Calu3 (cell line): ENCODE measurements at regions not wholly inside any gene's neighbourhood (a gene's known extent, or its start where the extent isn't known, plus 50 kb on each side); places are given as distances from the start of the nearest gene placed in this dataset.

ENCODE experiments used
- BruUV-seq: library from RNA; stranded (reverse); fragments of 400-500 nt; replicated peaks from 2 replicates; lab custom pipeline; 2021; lab: Mats Ljungman, UMichigan
- CTCF ChIA-PET: fragments of 300-600 bp; sonication (Branson Sonifier 250); formaldehyde crosslinking; loops from one replicate; lab custom pipeline; 2022; ENCODE audit warnings: antibody characterized with exemption; lab: Charles Lee
- DNase-seq: peaks from one replicate; pipeline ENCODE4 v3.0.0; 2022
- H3K27ac Mint-ChIP-seq: one replicate; pipeline ENCODE4 v1.8.0; 2022; ENCODE audit warnings: mixed read lengths; ENCODE audit not compliant: unreplicated experiment
- H3K27me3 Mint-ChIP-seq: one replicate; pipeline ENCODE4 v1.8.0; 2022; ENCODE audit warnings: mixed read lengths; ENCODE audit not compliant: unreplicated experiment
- H3K36me3 Mint-ChIP-seq: one replicate; pipeline ENCODE4 v1.8.0; 2022; ENCODE audit warnings: mild to moderate bottlenecking, moderate library complexity, mixed read lengths; ENCODE audit not compliant: insufficient read depth, unreplicated experiment
- H3K4me1 Mint-ChIP-seq: one replicate; pipeline ENCODE4 v1.8.0; 2022; ENCODE audit warnings: mild to moderate bottlenecking, low read depth, mixed read lengths; ENCODE audit not compliant: unreplicated experiment
- H3K4me3 Mint-ChIP-seq: one replicate; pipeline ENCODE4 v1.8.0; 2022; ENCODE audit warnings: mild to moderate bottlenecking, low read depth, moderate library complexity, mixed read lengths; ENCODE audit not compliant: unreplicated experiment
- H3K9me3 Mint-ChIP-seq: one replicate; pipeline ENCODE4 v1.8.0; 2022; ENCODE audit warnings: low read depth, mixed read lengths; ENCODE audit not compliant: unreplicated experiment
- CTCF ChIP-seq: fragments of 200-600 bp; IDR thresholded peaks from one replicate; pipeline ENCODE4 v1.8.0; 2022; ENCODE audit warnings: antibody characterized with exemption; ENCODE audit not compliant: unreplicated experiment
- intact Hi-C: fragments of 100-400 bp; cut with micrococcal nuclease; formaldehyde crosslinking; loops from one replicate; pipeline ENCODE4 v1.10.0; 2022; ENCODE audit not compliant: unreplicated experiment

GRCh38 chr11:116330439-116331185, 442.2 kb downstream of the BUD13 start:
- Mint-ChIP-seq H3K4me1 (no peaks in the 10 kb centered on the region), H3K27ac (no peak overlapping the region), H3K27me3 (peaks cover 35% of the 10 kb centered on the region), H3K9me3 (no peaks in the 10 kb centered on the region), H3K36me3 (no peaks in the 10 kb centered on the region), H3K4me3 (no peak overlapping the region)
- no TSS peak for BruUV-seq
- intact Hi-C loops: no loop called here
- CTCF ChIA-PET: no interaction called here
- no peak for DNase-seq
- TF ChIP-seq CTCF: no peak

DNA sequence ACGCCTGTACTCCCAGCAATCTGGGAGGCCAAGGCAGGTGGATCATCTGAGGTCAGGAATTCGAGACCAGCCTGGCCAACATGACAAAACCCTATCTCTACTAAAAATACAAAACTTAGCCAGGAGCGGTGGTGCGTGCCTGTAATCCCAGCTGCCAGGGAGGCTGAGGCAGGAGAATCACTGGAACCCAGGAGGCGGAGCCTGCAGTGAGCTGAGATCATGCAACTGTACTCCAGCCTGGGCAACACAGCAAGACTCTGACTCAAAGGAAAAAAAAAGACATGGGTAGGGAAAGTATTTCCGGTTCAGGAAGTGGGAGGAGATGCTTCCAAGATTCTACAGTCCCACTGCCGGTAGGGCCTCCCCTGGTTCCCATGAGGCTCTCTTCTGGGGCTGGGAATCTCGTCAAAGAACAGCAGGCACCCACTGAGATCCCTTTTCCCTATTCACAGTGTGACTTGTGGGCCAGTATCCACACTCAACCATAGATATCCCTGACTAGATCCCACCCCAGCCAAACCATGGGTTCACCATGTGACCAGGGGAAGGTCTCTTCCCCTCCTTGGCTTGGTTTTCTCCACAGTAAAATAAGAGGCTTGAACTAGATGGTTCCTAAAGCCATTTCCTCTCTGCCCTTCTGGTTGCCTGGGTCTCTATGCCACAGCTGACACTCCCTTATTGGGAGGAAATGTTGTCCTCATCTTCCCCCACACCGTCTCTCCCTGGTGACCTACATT, 443.3 kb downstream of the BUD13 start:
- BruUV-seq: no TSS peak
- Mint-ChIP-seq H3K4me3 (no peak overlapping the region), H3K27ac (no peak overlapping the region), H3K36me3 (no peaks in the 10 kb centered on the region), H3K4me1 (no peaks in the 10 kb centered on the region), H3K27me3 (peaks cover 35% of the 10 kb centered on the region), H3K9me3 (no peaks in the 10 kb centered on the region)
- no peak for DNase-seq
- CTCF ChIA-PET: no interaction called here
- intact Hi-C loops: no loop called here
- no peak for TF ChIP-seq CTCF

DNA sequence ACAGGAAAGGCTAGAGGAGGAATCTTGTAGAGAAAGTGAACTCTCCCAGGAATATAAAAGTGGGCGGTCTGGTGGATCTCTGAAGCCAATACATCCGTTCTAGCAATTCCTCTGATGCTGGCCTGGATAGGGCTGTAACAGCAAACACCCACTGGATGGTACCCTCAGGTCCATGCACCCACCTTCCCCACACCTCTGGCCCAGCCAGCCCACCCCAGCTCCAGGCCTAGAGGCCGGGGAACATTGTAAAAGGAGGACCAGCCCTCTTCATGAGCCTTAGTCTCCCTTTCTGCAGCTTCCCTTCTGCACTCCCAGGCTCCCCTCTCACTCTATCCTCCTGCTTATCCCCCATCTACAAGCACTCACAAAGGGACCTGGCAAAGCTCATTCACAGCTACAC, 443.9 kb downstream of the BUD13 start:
- no TSS peak for BruUV-seq
- no peaks in the 10 kb centered on the region for H3K4me1 Mint-ChIP-seq
- CTCF ChIA-PET: no interaction called here
- H3K9me3 Mint-ChIP-seq: no peaks in the 10 kb centered on the region
- no peak overlapping the region for H3K4me3 Mint-ChIP-seq
- no peak overlapping the region for H3K27ac Mint-ChIP-seq
- no peaks in the 10 kb centered on the region for H3K36me3 Mint-ChIP-seq
- intact Hi-C loops: no loop called here
- TF ChIP-seq CTCF: no peak
- no peak for DNase-seq
- peaks cover 35% of the 10 kb centered on the region for H3K27me3 Mint-ChIP-seq

DNA sequence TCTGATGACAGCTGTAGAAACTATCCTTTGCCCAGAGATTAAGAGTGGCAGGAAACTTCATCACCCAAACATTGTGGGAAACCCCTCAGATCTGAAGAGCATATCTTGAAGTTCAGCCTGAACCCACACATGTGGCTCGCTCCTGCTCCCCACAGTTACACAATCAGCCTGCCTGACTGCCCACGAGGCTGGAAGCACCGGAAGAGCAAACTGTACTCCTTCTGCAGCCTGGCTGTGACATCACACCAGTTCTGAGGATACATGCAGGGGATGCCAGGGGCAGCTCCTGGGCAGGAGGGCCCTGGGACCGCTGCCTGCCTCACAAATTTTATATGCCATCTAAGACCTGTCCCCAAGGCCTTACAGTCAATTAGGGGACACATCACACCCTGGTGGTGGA, 444.4 kb downstream of the BUD13 start:
- H3K27ac Mint-ChIP-seq: no peak overlapping the region
- no TSS peak for BruUV-seq
- H3K27me3 Mint-ChIP-seq: peaks cover 35% of the 10 kb centered on the region
- TF ChIP-seq CTCF: no peak
- no peak for DNase-seq
- H3K9me3 Mint-ChIP-seq: no peaks in the 10 kb centered on the region
- intact Hi-C loops: no loop called here
- no peaks in the 10 kb centered on the region for H3K4me1 Mint-ChIP-seq
- no peaks in the 10 kb centered on the region for H3K36me3 Mint-ChIP-seq
- CTCF ChIA-PET: no interaction called here
- H3K4me3 Mint-ChIP-seq: no peak overlapping the region
